SW480 (cell line): ENCODE measurements at regions not wholly inside any gene's neighbourhood (a gene's known extent, or its start where the extent isn't known, plus 50 kb on each side); places are given as distances from the start of the nearest gene placed in this dataset.
"Not testable (repeated sequence)": the region's sequence is repeated elsewhere in the genome, so short reads cannot be mapped to it uniquely, and the experiment has no call there.

ENCODE experiments used
- DNase-seq: peaks from one replicate; pipeline ENCODE4 v3.0.0-alpha.2; 2016; ENCODE audit warnings: low spot score

- DNase-seq: no peak
Measured at GRCh38 chr10:124324451-124324850, 94.3 kb downstream of the OAT start.

GRCh38 chr10:124323806-124324205 is 94.9 kb downstream of the OAT start:
- no peak for DNase-seq

- peak; percentile 72 for DNase-seq
Measured at GRCh38 chr10:124323111-124323725, 95.5 kb downstream of the OAT start.

GRCh38 chr10:124322191-124322980 is 96.3 kb downstream of the OAT start:
- DNase-seq: no peak

GRCh38 chr10:124321433-124322089 is 97.2 kb downstream of the OAT start:
- DNase-seq: no peak

GRCh38 chr10:124320778-124321432 is 97.8 kb downstream of the OAT start:
- DNase-seq: no peak

- no peak for DNase-seq
Measured at GRCh38 chr10:124319926-124320391, 98.8 kb downstream of the OAT start.

GRCh38 chr10:124319520-124319919 is 99.2 kb downstream of the OAT start:
- not testable (repeated sequence) for DNase-seq

GRCh38 chr10:124318811-124319210 is 99.9 kb downstream of the OAT start:
- DNase-seq: no peak

GRCh38 chr10:124318076-124318475 is 100.6 kb downstream of the OAT start:
- no peak for DNase-seq

- DNase-seq: no peak
Measured at GRCh38 chr10:124316326-124316725, 102.4 kb downstream of the OAT start.

- no peak for DNase-seq
Measured at GRCh38 chr10:124315591-124316270, 103.0 kb downstream of the OAT start.

- no peak for DNase-seq
Measured at GRCh38 chr10:124313374-124313773, 105.3 kb downstream of the OAT start.

- DNase-seq: no peak
Measured at GRCh38 chr10:124308811-124309210, 109.9 kb downstream of the OAT start.

- DNase-seq: no peak
Measured at GRCh38 chr10:124308056-124308645, 110.6 kb downstream of the OAT start.

GRCh38 chr10:124307591-124307990 is 111.1 kb downstream of the OAT start:
- no peak for DNase-seq

- DNase-seq: no peak
Measured at GRCh38 chr10:124306922-124307371, 111.8 kb downstream of the OAT start.

- no peak for DNase-seq
Measured at GRCh38 chr10:124306520-124306919, 112.2 kb downstream of the OAT start.

- DNase-seq: no peak
Measured at GRCh38 chr10:124305984-124306383, 112.7 kb downstream of the OAT start.

- DNase-seq: no peak
Measured at GRCh38 chr10:124305131-124305530, 113.6 kb downstream of the OAT start.

GRCh38 chr10:124303662-124304418 is 114.9 kb downstream of the OAT start:
- DNase-seq: no peak
